IMR-90 (cell line): ENCODE measurements at regions not wholly inside any gene's neighbourhood (a gene's known extent, or its start where the extent isn't known, plus 50 kb on each side); places are given as distances from the start of the nearest gene placed in this dataset.

Source experiments
- ATAC-seq: fragments of 200-7000 bp; cut with Tn5 transposase; 2 replicates; pipeline ENCODE4 v1.9.1; 2020; ENCODE audit warnings: low read depth, mild to moderate bottlenecking, moderate library complexity
- BruUV-seq: library from RNA; stranded (reverse); fragments of 400-500 nt; replicated peaks from 2 replicates; lab custom pipeline; 2021; lab: Mats Ljungman, UMichigan
- CTCF ChIA-PET: fragments of 300-600 bp; formaldehyde crosslinking; extraction: SDS; loops from one replicate; lab custom pipeline; 2021; ENCODE audit warnings: antibody characterized with exemption; lab: Yijun Ruan, JAX
- POLR2A ChIA-PET: fragments of 300-600 bp; sonication (Branson Sonifier 250); formaldehyde crosslinking; loops from one replicate; lab custom pipeline; 2022; ENCODE audit warnings: antibody characterized with exemption; ENCODE audit not compliant: unreplicated experiment; lab: Charles Lee
- DNase-seq: peaks from one replicate; pipeline ENCODE4 v3.0.0; 2013
- H2AFZ ChIP-seq: replicated peaks from 2 replicates; pipeline ENCODE3; 2013; ENCODE audit warnings: low read length, mild to moderate bottlenecking; ENCODE audit not compliant: poor library complexity
- H2AK5ac ChIP-seq: 2 replicates; pipeline ENCODE4 v1.6.1; 2013; ENCODE audit warnings: low read depth, low read length, inconsistent platforms
- H2AK9ac ChIP-seq: replicated peaks from 2 replicates; pipeline ENCODE3; 2013; ENCODE audit warnings: mild to moderate bottlenecking, low read depth, low read length, moderate library complexity; ENCODE audit not compliant: poor library complexity
- H2BK120ac ChIP-seq: 2 replicates; pipeline ENCODE4 v1.6.1; 2013; ENCODE audit warnings: low read depth, low read length, inconsistent platforms
- H2BK15ac ChIP-seq: 3 replicates; pipeline ENCODE4 v1.6.1; 2013; ENCODE audit warnings: low read depth, low read length, inconsistent platforms
- H2BK20ac ChIP-seq: 2 replicates; pipeline ENCODE4 v1.6.1; 2013; ENCODE audit warnings: low read depth, mild to moderate bottlenecking, inconsistent platforms, low read length, moderate library complexity
- H2BK5ac ChIP-seq: 2 replicates; pipeline ENCODE4 v1.6.1; 2013; ENCODE audit warnings: mild to moderate bottlenecking, low read depth, low read length, inconsistent platforms; ENCODE audit not compliant: poor library complexity, severe bottlenecking
- H3K14ac ChIP-seq: replicated peaks from 2 replicates; pipeline ENCODE4 v1.6.1; 2013; ENCODE audit warnings: low read depth, low read length, inconsistent platforms
- H3K18ac ChIP-seq: 2 replicates; pipeline ENCODE4 v1.6.1; 2013; ENCODE audit warnings: low read depth, low read length, control low read depth
- H3K23ac ChIP-seq: 2 replicates; pipeline ENCODE4 v1.6.1; 2013; ENCODE audit warnings: low read depth, low read length, inconsistent platforms
- H3K27ac ChIP-seq: 2 replicates; pipeline ENCODE4 v1.5.1; 2013; ENCODE audit warnings: mild to moderate bottlenecking, control low read depth, low read length; ENCODE audit not compliant: insufficient read depth
- H3K27me3 ChIP-seq: 2 replicates; pipeline ENCODE4 v1.6.1; 2013; ENCODE audit warnings: low read length; ENCODE audit not compliant: control insufficient read depth, insufficient read depth
- H3K36me3 ChIP-seq: 2 replicates; pipeline ENCODE4 v1.6.1; 2013; ENCODE audit warnings: low read length, mixed read lengths; ENCODE audit not compliant: control insufficient read depth, insufficient read depth
- H3K4ac ChIP-seq: 2 replicates; pipeline ENCODE4 v1.6.1; 2013; ENCODE audit warnings: low read depth, low read length, inconsistent platforms
- H3K4me1 ChIP-seq: 2 replicates; pipeline ENCODE4 v1.6.1; 2013; ENCODE audit warnings: low read length, mixed read lengths; ENCODE audit not compliant: control insufficient read depth, insufficient read depth
- H3K4me2 ChIP-seq: 2 replicates; pipeline ENCODE4 v1.6.1; 2013; ENCODE audit warnings: low read depth, mild to moderate bottlenecking, control low read depth, low read length, moderate library complexity
- H3K4me3 ChIP-seq: 2 replicates; pipeline ENCODE4 v1.5.1; 2013; ENCODE audit warnings: low read depth, mild to moderate bottlenecking, control low read depth, low read length, moderate library complexity; ENCODE audit not compliant: insufficient read depth
- H3K56ac ChIP-seq: 2 replicates; pipeline ENCODE4 v1.6.1; 2013; ENCODE audit warnings: low read length, inconsistent platforms; ENCODE audit not compliant: insufficient read depth; ENCODE audit errors: extremely low read depth
- H3K79me1 ChIP-seq, 2 experiments: 2 replicates each; pipeline ENCODE4 v1.6.1; 2013; ENCODE audit warnings: low read length in 2 of 2, inconsistent platforms in 1 of 2, low read depth in 1 of 2
- H3K9ac ChIP-seq: 2 replicates; pipeline ENCODE4 v1.6.1; 2013; ENCODE audit warnings: low read depth, low read length, control low read depth
- H3K9me1 ChIP-seq: 2 replicates; pipeline ENCODE4 v1.6.1; 2013; ENCODE audit warnings: low read length, inconsistent platforms; ENCODE audit not compliant: insufficient read depth
- H3K9me3 ChIP-seq: 2 replicates; pipeline ENCODE4 v1.6.1; 2013; ENCODE audit warnings: low read length; ENCODE audit not compliant: control insufficient read depth, insufficient read depth
- H4K20me1 ChIP-seq: 2 replicates; pipeline ENCODE4 v1.6.1; 2013; ENCODE audit warnings: low read length, inconsistent platforms; ENCODE audit not compliant: insufficient read depth
- H4K5ac ChIP-seq: 2 replicates; pipeline ENCODE4 v1.6.1; 2013; ENCODE audit warnings: mild to moderate bottlenecking, low read depth, low read length, control low read depth
- H4K8ac ChIP-seq, 2 experiments: 2 replicates each; pipeline ENCODE4 v1.6.1; 2013; ENCODE audit warnings: low read depth in 2 of 2, low read length in 2 of 2, control low read depth in 1 of 2, inconsistent platforms in 1 of 2
- H4K91ac ChIP-seq: 2 replicates; pipeline ENCODE4 v1.6.1; 2013; ENCODE audit warnings: low read depth, low read length, inconsistent platforms; ENCODE audit not compliant: insufficient read depth
- BHLHE40 ChIP-seq: fragments of 150-350 bp; IDR thresholded peaks from 2 replicates; pipeline ENCODE4 v1.6.1; 2016; ENCODE audit warnings: mild to moderate bottlenecking, low read depth, low read length
- CEBPB ChIP-seq: IDR thresholded peaks from 2 replicates; pipeline ENCODE4 v1.6.1; 2012; ENCODE audit warnings: low read depth, low read length, improper control_type of control experiment
- CHD1 ChIP-seq: IDR thresholded peaks from 2 replicates; pipeline ENCODE4 v1.6.1; 2012; ENCODE audit warnings: low read depth, low read length, improper control_type of control experiment
- CTCF ChIP-seq: conservative IDR thresholded peaks from 2 replicates; pipeline ENCODE4 v1.5.1; 2012; ENCODE audit warnings: mild to moderate bottlenecking, low read depth, low read length, improper control_type of control experiment
- ELK1 ChIP-seq: fragments of 150-350 bp; IDR thresholded peaks from 2 replicates; pipeline ENCODE4 v1.6.1; 2016; ENCODE audit warnings: low read depth, mild to moderate bottlenecking, low read length, moderate library complexity, borderline replicate concordance
- FOS ChIP-seq: fragments of 150-350 bp; IDR thresholded peaks from 2 replicates; pipeline ENCODE4 v1.6.1; 2016; ENCODE audit warnings: low read depth, low read length
- MAZ ChIP-seq: IDR thresholded peaks from 2 replicates; pipeline ENCODE4 v1.6.1; 2012; ENCODE audit warnings: low read depth, mild to moderate bottlenecking, low read length, improper control_type of control experiment, moderate library complexity, borderline replicate concordance
- MXI1 ChIP-seq: IDR thresholded peaks from 2 replicates; pipeline ENCODE4 v1.6.1; 2012; ENCODE audit warnings: low read depth, mild to moderate bottlenecking, low read length, moderate library complexity, borderline replicate concordance
- POLR2A ChIP-seq: IDR thresholded peaks from 2 replicates; pipeline ENCODE4 v1.6.1; 2012; ENCODE audit warnings: mild to moderate bottlenecking, low read depth, low read length
- RAD21 ChIP-seq: IDR thresholded peaks from 2 replicates; pipeline ENCODE4 v1.6.1; 2012; ENCODE audit warnings: low read length, improper control_type of control experiment
- RCOR1 ChIP-seq: IDR thresholded peaks from 2 replicates; pipeline ENCODE4 v1.6.1; 2012; ENCODE audit warnings: mild to moderate bottlenecking, low read length, improper control_type of control experiment; ENCODE audit not compliant: insufficient replicate concordance
- RFX5 ChIP-seq: IDR thresholded peaks from 2 replicates; pipeline ENCODE4 v1.8.0; 2012; ENCODE audit warnings: low read depth, mild to moderate bottlenecking, low read length, moderate library complexity
- WGBS, 2 experiments: methylation state at CpG; one replicate each; pipeline versions ENCODE4 v1.1.5 to v1.1.7; 2013; ENCODE audit warnings: missing lambda C conversion rate in 2 of 2; ENCODE audit not compliant: insufficient read length in 1 of 2; ENCODE audit errors: extremely low coverage in 2 of 2; 5-methylcytosine and 5-hydroxymethylcytosine counted together
- dilution Hi-C: fragments of 300-500 bp; cut with HindIII; formaldehyde crosslinking; loops from one replicate; pipeline ENCODE4 v1.14.3; 2018; ENCODE audit warnings: low sequenced_read_pairs; ENCODE audit not compliant: unreplicated experiment
- in situ Hi-C: fragments of 300-500 bp; cut with MboI; formaldehyde crosslinking; loops from 3 replicates; pipeline ENCODE4 v1.14.3; 2019; ENCODE audit warnings: low sequenced_read_pairs, inconsistent platforms, mixed read lengths
- intact Hi-C: fragments of 100-400 bp; cut with micrococcal nuclease; formaldehyde crosslinking; loops from 2 replicates; pipeline ENCODE4 v1.10.0; 2022

DNA sequence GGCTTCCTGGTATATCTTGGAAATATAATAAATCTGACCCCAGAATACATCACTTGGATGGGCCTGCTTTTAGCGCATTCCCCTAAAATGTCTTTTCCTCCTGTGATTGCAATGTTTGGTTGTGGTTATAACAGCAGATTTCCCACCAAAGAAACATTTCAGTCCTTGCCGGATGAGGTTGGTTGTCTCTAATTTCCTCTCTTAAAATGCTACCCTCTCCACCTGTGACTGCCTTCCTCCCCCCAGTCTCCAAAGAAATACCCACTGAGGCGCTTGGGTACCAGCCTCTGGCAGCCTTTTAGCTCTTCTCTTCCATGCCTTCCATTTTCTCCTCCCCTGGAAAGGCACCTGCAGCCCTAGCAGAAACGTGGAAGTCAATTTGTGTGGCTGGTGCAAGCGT, 102.1 kb upstream of the SIX3 start:
- TF ChIP-seq MXI1 (no peak), FOS (no peak), BHLHE40 (no peak), CHD1 (no peak), POLR2A (no peak), MAZ (no peak), RCOR1 (no peak), CEBPB (no peak), ELK1 (no peak), RAD21 (no peak), RFX5 (no peak), CTCF (no peak)
- Histone ChIP-seq H4K20me1 (no peaks in the 10 kb centered on the region), H3K27ac (no peak overlapping the region), H3K4ac (no peak overlapping the region), H3K23ac (no peak overlapping the region), H2BK20ac (no peak overlapping the region), H3K9me1 (no peaks in the 10 kb centered on the region), H2AK9ac (no peak overlapping the region), H2BK15ac (no peak overlapping the region), H3K4me1 (no peaks in the 10 kb centered on the region), H3K18ac (no peak overlapping the region), H3K56ac (no peak overlapping the region), H2BK120ac (no peak overlapping the region), H2BK5ac (no peak overlapping the region), H3K9ac (no peak overlapping the region), H4K91ac (no peak overlapping the region), H3K4me3 (no peak overlapping the region), H2AFZ (no peak overlapping the region), H3K79me1 (no peaks in the 10 kb centered on the region), H3K14ac (no peak overlapping the region), H3K4me2 (no peak overlapping the region), H3K36me3 (no peaks in the 10 kb centered on the region), H4K5ac (no peak overlapping the region), H2AK5ac (no peak overlapping the region), H4K8ac (no peak overlapping the region), H3K9me3 (no peaks in the 10 kb centered on the region), H3K27me3 (peaks cover 9% of the 10 kb centered on the region)
- ChIA-PET POLR2A (no interaction called here), CTCF (no interaction called here)
- in situ Hi-C loops (no loop called here), dilution Hi-C loops (no loop called here), intact Hi-C loops (no loop called here)
- ATAC-seq (no peak), DNase-seq (no peak)
- no CpG with 5 or more reads among the region's 5 CpGs for WGBS, 2 experiments
- no TSS peak for BruUV-seq
